Activated CD4-positive, alpha-beta memory T cell treated with anti-CD3 and anti-CD28 coated beads for 36 hours (primary cell): ENCODE measurements at regions not wholly inside any gene's neighbourhood (a gene's known extent, or its start where the extent isn't known, plus 50 kb on each side); places are given as distances from the start of the nearest gene placed in this dataset.
"Not testable (repeated sequence)": the region's sequence is repeated elsewhere in the genome, so short reads cannot be mapped to it uniquely, and the experiment has no call there.

Experiments
- CTCF ChIA-PET: fragments of 350-600 bp; sonication (Branson Sonifier 250); formaldehyde crosslinking; loops from one replicate; lab custom pipeline; 2021; ENCODE audit warnings: antibody characterized with exemption, inconsistent platforms; lab: Charles Lee
- POLR2A ChIA-PET: fragments of 350-600 bp; sonication (Branson Sonifier 250); formaldehyde crosslinking; loops from one replicate; lab custom pipeline; 2021; ENCODE audit warnings: antibody characterized with exemption; lab: Charles Lee
- DNase-seq: peaks from one replicate; pipeline ENCODE4 v3.0.0-alpha.2; 2020
- H3K27ac Mint-ChIP-seq: one replicate; pipeline ENCODE4 v1.8.0; 2021; ENCODE audit warnings: mixed read lengths
- H3K27me3 Mint-ChIP-seq: one replicate; pipeline ENCODE4 v1.8.0; 2021; ENCODE audit warnings: mixed read lengths
- H3K36me3 Mint-ChIP-seq: one replicate; pipeline ENCODE4 v1.8.0; 2021; ENCODE audit warnings: mixed read lengths
- H3K4me1 Mint-ChIP-seq: one replicate; pipeline ENCODE4 v1.8.0; 2021; ENCODE audit warnings: low read depth, mixed read lengths
- H3K4me3 Mint-ChIP-seq: one replicate; pipeline ENCODE4 v1.8.0; 2021; ENCODE audit warnings: mild to moderate bottlenecking, mixed read lengths
- H3K9me3 Mint-ChIP-seq: one replicate; pipeline ENCODE4 v1.8.0; 2021; ENCODE audit warnings: mixed read lengths
- intact Hi-C: fragments of 100-400 bp; cut with micrococcal nuclease; formaldehyde crosslinking; loops from one replicate; pipeline ENCODE4 v1.15.1; 2023

- H3K4me1 Mint-ChIP-seq: no peaks in the 10 kb centered on the region
- H3K9me3 Mint-ChIP-seq: no peaks in the 10 kb centered on the region
- no peak for DNase-seq
- H3K27me3 Mint-ChIP-seq: peaks cover 2% of the 10 kb centered on the region
- ChIA-PET POLR2A (no interaction called here), CTCF (no interaction called here)
- H3K36me3 Mint-ChIP-seq: no peaks in the 10 kb centered on the region
- H3K4me3 Mint-ChIP-seq: no peak overlapping the region
- no peak overlapping the region for H3K27ac Mint-ChIP-seq
- intact Hi-C loops: no loop called here
These were observed 1180.3 kb upstream of the B3GALT2 start for GRCh38 chr1:194366705-194367104.

- no peak overlapping the region for H3K4me3 Mint-ChIP-seq
- intact Hi-C loops: no loop called here
- H3K36me3 Mint-ChIP-seq: no peaks in the 10 kb centered on the region
- H3K9me3 Mint-ChIP-seq: no peaks in the 10 kb centered on the region
- H3K27ac Mint-ChIP-seq: no peak overlapping the region
- POLR2A ChIA-PET: no interaction called here
- H3K27me3 Mint-ChIP-seq: peaks cover 2% of the 10 kb centered on the region
- H3K4me1 Mint-ChIP-seq: no peaks in the 10 kb centered on the region
- DNase-seq: no peak
- CTCF ChIA-PET: no interaction called here
These were observed 1175.9 kb upstream of the B3GALT2 start for GRCh38 chr1:194362327-194362726.

GRCh38 chr1:194361374-194362131 is 1175.1 kb upstream of the B3GALT2 start:
- intact Hi-C loops: no loop called here
- no peak for DNase-seq
- peaks cover 2% of the 10 kb centered on the region for H3K27me3 Mint-ChIP-seq
- H3K9me3 Mint-ChIP-seq: no peaks in the 10 kb centered on the region
- H3K4me1 Mint-ChIP-seq: no peaks in the 10 kb centered on the region
- no peak overlapping the region for H3K27ac Mint-ChIP-seq
- H3K4me3 Mint-ChIP-seq: no peak overlapping the region
- CTCF ChIA-PET: no interaction called here
- H3K36me3 Mint-ChIP-seq: no peaks in the 10 kb centered on the region
- POLR2A ChIA-PET: no interaction called here

GRCh38 chr1:194358208-194358581 is 1171.8 kb upstream of the B3GALT2 start:
- no peak overlapping the region for H3K27ac Mint-ChIP-seq
- DNase-seq: no peak
- intact Hi-C loops: no loop called here
- H3K4me1 Mint-ChIP-seq: no peaks in the 10 kb centered on the region
- ChIA-PET POLR2A (no interaction called here), CTCF (no interaction called here)
- H3K4me3 Mint-ChIP-seq: no peak overlapping the region
- H3K27me3 Mint-ChIP-seq: no peaks in the 10 kb centered on the region
- no peaks in the 10 kb centered on the region for H3K36me3 Mint-ChIP-seq
- no peaks in the 10 kb centered on the region for H3K9me3 Mint-ChIP-seq

- H3K4me1 Mint-ChIP-seq, H3K27ac Mint-ChIP-seq, POLR2A ChIA-PET, H3K9me3 Mint-ChIP-seq, intact Hi-C loops, H3K36me3 Mint-ChIP-seq, H3K4me3 Mint-ChIP-seq, DNase-seq, H3K27me3 Mint-ChIP-seq, CTCF ChIA-PET: not testable (repeated sequence)
These were observed 1171.3 kb upstream of the B3GALT2 start for GRCh38 chr1:194357573-194358207.

GRCh38 chr1:194355488-194356106 is 1169.2 kb upstream of the B3GALT2 start:
- H3K36me3 Mint-ChIP-seq: no peaks in the 10 kb centered on the region
- intact Hi-C loops: no loop called here
- DNase-seq: no peak
- ChIA-PET POLR2A (no interaction called here), CTCF (no interaction called here)
- H3K27me3 Mint-ChIP-seq: no peaks in the 10 kb centered on the region
- no peaks in the 10 kb centered on the region for H3K9me3 Mint-ChIP-seq
- H3K4me1 Mint-ChIP-seq: no peaks in the 10 kb centered on the region
- no peak overlapping the region for H3K4me3 Mint-ChIP-seq
- H3K27ac Mint-ChIP-seq: no peak overlapping the region

GRCh38 chr1:194353121-194353520 is 1166.7 kb upstream of the B3GALT2 start:
- H3K4me3 Mint-ChIP-seq: no peak overlapping the region
- H3K36me3 Mint-ChIP-seq: no peaks in the 10 kb centered on the region
- H3K27me3 Mint-ChIP-seq: no peaks in the 10 kb centered on the region
- POLR2A ChIA-PET: no interaction called here
- H3K9me3 Mint-ChIP-seq: no peaks in the 10 kb centered on the region
- no peak for DNase-seq
- CTCF ChIA-PET: no interaction called here
- intact Hi-C loops: no loop called here
- no peaks in the 10 kb centered on the region for H3K4me1 Mint-ChIP-seq
- no peak overlapping the region for H3K27ac Mint-ChIP-seq

GRCh38 chr1:194347200-194347599 is 1160.8 kb upstream of the B3GALT2 start:
- Mint-ChIP-seq H3K27me3 (no peaks in the 10 kb centered on the region), H3K36me3 (no peaks in the 10 kb centered on the region), H3K27ac (no peak overlapping the region), H3K9me3 (no peaks in the 10 kb centered on the region), H3K4me1 (no peaks in the 10 kb centered on the region), H3K4me3 (no peak overlapping the region)
- intact Hi-C loops: no loop called here
- no peak for DNase-seq
- CTCF ChIA-PET: no interaction called here
- POLR2A ChIA-PET: no interaction called here

GRCh38 chr1:194342484-194343262 is 1156.3 kb upstream of the B3GALT2 start:
- Mint-ChIP-seq H3K36me3 (no peaks in the 10 kb centered on the region), H3K4me3 (no peak overlapping the region), H3K27ac (no peak overlapping the region), H3K4me1 (peaks cover 10% of the 10 kb centered on the region), H3K9me3 (no peaks in the 10 kb centered on the region), H3K27me3 (no peaks in the 10 kb centered on the region)
- DNase-seq: no peak
- ChIA-PET CTCF (interaction anchor here (0.8 kb wide), 1 partner anchor 125 kb away, joined by 3 read pairs; no protein-coding TSS in a partner anchor), POLR2A (no interaction called here)
- intact Hi-C loops: no loop called here

GRCh38 chr1:194341587-194341986 is 1155.2 kb upstream of the B3GALT2 start:
- Mint-ChIP-seq H3K4me1 (peaks cover 10% of the 10 kb centered on the region), H3K27me3 (no peaks in the 10 kb centered on the region), H3K27ac (no peak overlapping the region), H3K4me3 (no peak overlapping the region), H3K36me3 (no peaks in the 10 kb centered on the region), H3K9me3 (no peaks in the 10 kb centered on the region)
- ChIA-PET POLR2A (no interaction called here), CTCF (no interaction called here)
- DNase-seq: peak; percentile 19
- intact Hi-C loops: no loop called here

GRCh38 chr1:194339471-194339870 is 1153.1 kb upstream of the B3GALT2 start:
- H3K27me3 Mint-ChIP-seq: no peaks in the 10 kb centered on the region
- no peak overlapping the region for H3K4me3 Mint-ChIP-seq
- H3K4me1 Mint-ChIP-seq: peaks cover 10% of the 10 kb centered on the region
- no peak overlapping the region for H3K27ac Mint-ChIP-seq
- CTCF ChIA-PET: no interaction called here
- intact Hi-C loops: loop anchor here (2.0 kb wide), 1 partner anchor 41 kb away; no protein-coding TSS in a partner anchor
- H3K36me3 Mint-ChIP-seq: no peaks in the 10 kb centered on the region
- no peaks in the 10 kb centered on the region for H3K9me3 Mint-ChIP-seq
- no peak for DNase-seq
- POLR2A ChIA-PET: no interaction called here
